ENCODE measurements at regions not wholly inside any gene's neighbourhood (a gene's known extent, or its start where the extent isn't known, plus 50 kb on each side); places are given as distances from the start of the nearest gene placed in this dataset.
"Not testable (repeated sequence)": the region's sequence is repeated elsewhere in the genome, so short reads cannot be mapped to it uniquely, and the experiment has no call there.

- ATAC-seq, H3K9me3 ChIP-seq, H3K27ac ChIP-seq, H3K27me3 ChIP-seq, H3K4me1 ChIP-seq, H3K4me3 ChIP-seq: not testable (repeated sequence)
- H3K36me3 ChIP-seq, result peaks cover 0 to 12% of the 10 kb centered on the region in 2 donors
- WGBS, 2 donors (ENCODE audit: low coverage in 1 of 2), result 73 to 100% methylated on average over 1 to 5 of the region's 5 CpGs
Measured at GRCh38 chr3:125822175-125822574, 146.8 kb upstream of the ROPN1B start.

- H3K4me1 ChIP-seq, H3K4me3 ChIP-seq, H3K27me3 ChIP-seq, ATAC-seq, H3K27ac ChIP-seq: not testable (repeated sequence)
- WGBS, 2 donors (ENCODE audit: low coverage in 1 of 2), result 80 to 100% methylated on average over 1 to 2 of the region's 2 CpGs
- H3K36me3 ChIP-seq, result peaks cover 0 to 16% of the 10 kb centered on the region in 2 donors
- peaks cover 0 to 22% (median 0%) of the 10 kb centered on the region in 3 donors for H3K9me3 ChIP-seq
Measured at GRCh38 chr3:125831005-125831750, 137.8 kb upstream of the ROPN1B start.

DNA sequence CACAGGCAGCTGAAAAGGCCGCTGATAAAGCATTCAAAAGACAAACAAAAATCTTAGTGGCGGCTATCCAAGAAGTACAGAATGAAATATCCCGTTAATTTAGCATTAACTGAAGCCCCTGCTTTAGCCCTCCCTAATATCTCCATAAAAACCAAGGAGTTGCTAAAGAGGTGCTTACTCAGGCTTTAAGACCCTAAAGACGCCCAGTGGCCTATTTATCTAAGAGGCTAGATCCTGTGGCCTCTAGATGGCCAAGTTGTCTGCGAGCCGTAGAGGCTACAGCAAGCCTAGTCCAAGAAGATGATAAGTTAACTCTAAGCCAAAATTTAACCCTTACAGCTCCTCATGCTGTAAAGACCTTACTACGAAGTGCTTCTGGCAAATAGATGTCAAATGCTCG, 133.4 kb upstream of the ROPN1B start:
- not testable (repeated sequence) for H3K4me1 ChIP-seq, ATAC-seq, H3K27me3 ChIP-seq, H3K4me3 ChIP-seq, H3K9me3 ChIP-seq, H3K27ac ChIP-seq, H3K36me3 ChIP-seq
- 73% methylated on average over 6 to 8 of the region's 8 CpGs for WGBS, 2 donors (ENCODE audit: low coverage in 1 of 2)

DNA sequence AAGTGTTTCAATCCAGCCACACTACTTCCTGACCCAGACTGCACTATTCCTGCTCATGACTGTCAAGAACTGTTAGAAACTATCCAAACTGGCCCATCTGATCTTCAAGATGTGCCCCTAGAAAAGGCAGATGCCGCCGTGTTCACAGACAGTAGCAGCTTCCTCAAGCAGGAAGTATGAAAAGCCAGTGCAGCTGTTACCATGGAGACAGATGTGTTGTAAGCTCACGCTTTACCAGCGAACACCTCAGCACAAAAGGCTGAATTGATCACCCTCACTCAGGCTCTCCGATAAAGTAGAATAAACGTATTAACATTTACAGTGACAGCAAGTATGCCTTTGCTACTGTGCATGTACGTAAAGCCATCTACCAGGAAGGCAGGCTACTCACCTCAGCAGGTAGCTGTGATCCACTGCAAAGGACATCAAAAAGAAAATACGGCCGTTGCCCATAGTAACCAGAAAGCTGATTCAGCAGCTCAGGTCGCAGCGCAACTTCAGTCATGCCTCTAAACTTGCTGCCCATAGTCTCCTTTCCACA, 132.9 kb upstream of the ROPN1B start:
- not testable (repeated sequence) for ATAC-seq, H3K4me3 ChIP-seq, H3K36me3 ChIP-seq, H3K9me3 ChIP-seq, H3K27ac ChIP-seq, H3K27me3 ChIP-seq, H3K4me1 ChIP-seq
- 35 to 47% methylated on average over 4 to 8 of the region's 11 CpGs for WGBS, 2 donors (ENCODE audit: low coverage in 1 of 2)

DNA sequence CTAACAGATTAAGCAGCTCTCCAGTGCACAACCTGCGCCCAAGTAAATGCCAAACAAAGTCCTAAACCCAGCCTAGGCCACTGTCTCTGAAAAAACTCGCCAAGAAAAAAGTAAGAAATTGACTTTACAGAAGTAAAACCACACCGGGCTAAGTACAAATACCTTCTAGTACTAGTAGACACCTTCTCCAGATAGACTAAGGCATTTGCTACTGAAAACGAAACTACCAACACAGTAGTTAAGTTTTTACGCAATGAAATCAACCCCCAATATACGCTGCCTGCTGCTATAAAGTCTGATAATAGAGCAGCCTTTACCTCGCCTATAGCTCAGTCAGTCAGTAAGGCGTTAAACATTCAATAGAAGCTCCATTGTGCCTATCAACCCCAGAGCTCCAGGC, 132.2 kb upstream of the ROPN1B start:
- H3K4me3 ChIP-seq, H3K9me3 ChIP-seq, H3K27ac ChIP-seq, ATAC-seq, H3K36me3 ChIP-seq, H3K27me3 ChIP-seq, H3K4me1 ChIP-seq: not testable (repeated sequence)
- 82 to 89% methylated on average over 6 to 7 of the region's 8 CpGs for WGBS, 2 donors (ENCODE audit: low coverage in 1 of 2)

DNA sequence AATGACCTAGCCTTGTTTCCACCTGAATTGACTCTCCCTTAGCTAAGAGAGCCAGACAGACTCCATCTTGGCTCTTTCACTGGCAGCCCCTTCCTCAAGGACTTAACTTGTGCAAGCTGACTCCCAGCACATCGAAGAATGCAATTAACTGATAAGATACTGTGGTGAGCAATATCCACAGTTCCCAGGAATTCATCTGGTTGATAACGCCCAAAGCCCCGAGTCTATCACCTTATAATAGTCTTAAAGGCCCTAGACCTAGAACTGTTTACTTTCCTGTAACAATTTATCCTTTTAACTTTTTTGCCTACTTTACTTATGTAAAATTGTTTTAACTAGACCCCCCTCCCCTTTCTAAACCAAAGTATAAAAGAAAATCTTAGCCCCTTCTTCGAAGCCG, 130.1 kb upstream of the ROPN1B start:
- not testable (repeated sequence) for H3K36me3 ChIP-seq, H3K27ac ChIP-seq, H3K27me3 ChIP-seq, H3K4me1 ChIP-seq, ATAC-seq, H3K4me3 ChIP-seq, H3K9me3 ChIP-seq
- 55 to 87% methylated on average over 5 of the region's 5 CpGs for WGBS, 2 donors (ENCODE audit: low coverage in 1 of 2)

- not testable (repeated sequence) for H3K36me3 ChIP-seq, H3K9me3 ChIP-seq, H3K4me3 ChIP-seq, H3K27me3 ChIP-seq, H3K27ac ChIP-seq, H3K4me1 ChIP-seq, ATAC-seq
- WGBS, 2 donors (ENCODE audit: low coverage in 1 of 2), result 100% methylated on average over 2 of the region's 3 CpGs; no CpG with 5 or more reads in 1 of the 2 donors
Measured at GRCh38 chr3:125840465-125840864, 128.5 kb upstream of the ROPN1B start.

GRCh38 chr3:125847966-125848365, 121.0 kb upstream of the ROPN1B start:
- WGBS, 2 donors (ENCODE audit: low coverage in 1 of 2), result 100% methylated on average over 1 of the region's 15 CpGs; no CpG with 5 or more reads in 1 of the 2 donors
- peaks cover 0 to 23% of the 10 kb centered on the region in 2 donors for H3K36me3 ChIP-seq
- not testable (repeated sequence) for H3K27me3 ChIP-seq, ATAC-seq, H3K4me1 ChIP-seq, H3K4me3 ChIP-seq, H3K27ac ChIP-seq
- peaks cover 0 to 20% (median 0%) of the 10 kb centered on the region in 3 donors for H3K9me3 ChIP-seq

DNA sequence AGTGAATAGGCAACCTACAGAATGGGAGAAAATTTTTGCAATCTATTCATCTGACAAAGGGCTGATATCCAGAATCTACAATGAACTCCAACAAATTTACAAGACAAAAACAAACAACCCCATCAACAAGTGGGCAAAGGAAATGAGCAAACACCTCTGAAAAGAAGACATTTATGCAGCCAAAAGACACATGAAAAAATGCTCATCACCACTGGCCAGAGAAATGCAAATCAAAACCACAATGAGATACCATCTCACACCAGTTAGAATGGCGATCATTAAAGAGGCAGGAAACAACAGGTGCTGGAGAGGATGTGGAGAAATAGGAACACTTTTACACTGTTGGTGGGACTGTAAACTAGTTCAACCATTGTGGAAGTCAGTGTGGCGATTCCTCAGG, 114.0 kb upstream of the ROPN1B start:
- H3K27me3 ChIP-seq, result not testable (repeated sequence)

DNA sequence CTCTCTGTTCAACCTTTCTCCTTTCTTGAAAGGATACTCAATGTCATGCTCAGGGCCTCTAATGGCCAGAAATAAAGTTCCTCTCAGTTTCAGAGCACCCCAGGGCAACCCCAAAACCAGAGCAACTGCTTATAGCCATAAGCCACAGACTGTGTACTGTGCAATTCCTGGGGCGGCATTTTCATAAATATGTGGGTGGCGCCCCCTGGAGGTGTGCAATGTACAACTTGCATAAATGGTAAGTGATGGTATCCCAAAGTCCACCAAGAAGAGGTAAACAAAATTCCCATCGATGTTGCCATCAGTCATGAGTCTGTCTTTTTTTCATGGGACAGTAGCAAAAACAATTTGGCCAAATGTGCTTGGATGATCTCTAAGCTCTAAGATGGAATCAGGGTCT, 108.4 kb upstream of the ROPN1B start:
- not testable (repeated sequence) for H3K9me3 ChIP-seq, ATAC-seq, H3K27ac ChIP-seq, H3K4me1 ChIP-seq, H3K27me3 ChIP-seq, H3K4me3 ChIP-seq
- WGBS, 2 donors (ENCODE audit: low coverage in 1 of 2), result 100% methylated on average over 1 of the region's 3 CpGs; no CpG with 5 or more reads in 1 of the 2 donors
- peaks cover 0 to 17% of the 10 kb centered on the region in 2 donors for H3K36me3 ChIP-seq

More for the DNA sequence above, 114.0 kb upstream of the ROPN1B start:
- H3K4me3 ChIP-seq, H3K4me1 ChIP-seq, ATAC-seq, H3K27ac ChIP-seq, H3K36me3 ChIP-seq: not testable (repeated sequence)
- peaks cover 0 to 12% (median 0%) of the 10 kb centered on the region in 3 donors for H3K9me3 ChIP-seq
- 100% methylated on average over 2 of the region's 2 CpGs; no CpG with 5 or more reads in 1 of the 2 donors for WGBS, 2 donors (ENCODE audit: low coverage in 1 of 2)

GRCh38 chr3:125862841-125863254, 106.1 kb upstream of the ROPN1B start:
- H3K27ac ChIP-seq, H3K4me3 ChIP-seq, H3K9me3 ChIP-seq, H3K4me1 ChIP-seq, ATAC-seq, H3K27me3 ChIP-seq: not testable (repeated sequence)
- 80% methylated on average over 1 of the region's 5 CpGs; no CpG with 5 or more reads in 1 of the 2 donors for WGBS, 2 donors (ENCODE audit: low coverage in 1 of 2)
- H3K36me3 ChIP-seq, result peaks cover 0 to 17% of the 10 kb centered on the region in 2 donors

GRCh38 chr3:125864532-125864931, 104.4 kb upstream of the ROPN1B start:
- not testable (repeated sequence) for H3K4me3 ChIP-seq, ATAC-seq, H3K9me3 ChIP-seq, H3K4me1 ChIP-seq, H3K27ac ChIP-seq, H3K27me3 ChIP-seq
- WGBS, 2 donors (ENCODE audit: low coverage in 1 of 2), result 93% methylated on average over 4 of the region's 4 CpGs; no CpG with 5 or more reads in 1 of the 2 donors
- H3K36me3 ChIP-seq, result peaks cover 0 to 17% of the 10 kb centered on the region in 2 donors

Measured in gastroesophageal sphincter (tissue), 4 donors.